GM21390 (cell line): ENCODE measurements at regions not wholly inside any gene's neighbourhood (a gene's known extent, or its start where the extent isn't known, plus 50 kb on each side); places are given as distances from the start of the nearest gene placed in this dataset.

Experiments used
- ATAC-seq: cut with Tn5 transposase; IDR thresholded peaks from one replicate; pipeline ENCODE4 v1.9.1; 2021; ENCODE audit not compliant: unreplicated experiment

DNA sequence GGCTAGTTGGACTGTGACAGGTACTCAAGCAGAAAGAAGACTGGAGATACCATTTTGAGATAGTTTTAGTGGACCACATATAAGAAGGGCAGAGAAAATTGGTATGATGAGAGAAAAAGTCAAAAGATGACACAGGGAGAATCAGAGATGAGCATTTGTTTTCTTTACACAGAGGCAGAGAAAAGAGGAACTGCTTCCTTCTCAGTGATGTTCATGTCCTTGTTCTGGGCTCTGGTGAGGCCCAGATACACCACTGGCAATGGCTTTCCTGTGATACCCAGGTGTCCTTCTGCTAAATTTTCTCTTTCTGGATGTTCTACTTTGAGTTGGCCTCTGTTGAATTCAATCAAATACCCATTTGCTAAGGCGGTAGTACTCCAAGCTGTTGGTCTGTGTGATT is 1782.7 kb upstream of the SEL1L start:
- ATAC-seq, result no peak

DNA sequence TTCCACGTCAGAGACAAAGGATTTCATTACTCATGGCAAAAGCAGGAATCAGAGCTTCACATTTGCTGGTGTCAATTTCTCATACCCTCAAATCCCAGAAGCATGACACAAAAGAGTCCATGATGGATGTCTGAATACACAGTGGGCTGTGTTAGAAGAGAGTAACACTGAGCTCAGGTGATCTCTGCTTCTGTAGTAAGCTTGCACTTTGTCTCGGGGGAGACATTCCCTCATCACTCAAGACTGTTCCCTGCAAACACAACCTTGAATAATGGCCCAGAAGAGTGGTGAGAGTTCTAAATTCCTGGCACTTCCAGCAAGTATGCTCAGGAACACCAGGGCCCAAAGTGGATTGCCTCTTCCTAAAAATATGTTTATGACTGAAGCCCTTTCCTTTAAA is 1787.2 kb upstream of the SEL1L start:
- no peak for ATAC-seq

DNA sequence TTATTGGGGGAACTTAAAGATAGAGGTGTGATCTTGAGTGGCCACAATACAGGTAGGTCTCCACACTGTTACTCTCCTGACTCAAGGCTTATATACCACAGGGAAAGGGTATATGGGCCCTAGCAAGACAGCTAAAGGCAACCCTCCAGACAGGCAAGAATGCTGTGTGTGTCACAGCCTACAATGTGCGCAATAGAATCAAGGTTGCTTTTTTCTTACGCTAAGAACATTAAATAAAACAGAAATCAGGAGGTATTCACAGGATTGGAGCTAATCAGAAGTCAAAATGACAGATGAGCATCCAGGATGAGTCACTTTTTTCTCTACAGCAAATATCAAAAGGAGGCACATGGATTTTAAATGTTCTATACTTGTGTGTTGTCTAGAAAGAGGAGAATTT is 1797.9 kb upstream of the SEL1L start:
- no peak for ATAC-seq

DNA sequence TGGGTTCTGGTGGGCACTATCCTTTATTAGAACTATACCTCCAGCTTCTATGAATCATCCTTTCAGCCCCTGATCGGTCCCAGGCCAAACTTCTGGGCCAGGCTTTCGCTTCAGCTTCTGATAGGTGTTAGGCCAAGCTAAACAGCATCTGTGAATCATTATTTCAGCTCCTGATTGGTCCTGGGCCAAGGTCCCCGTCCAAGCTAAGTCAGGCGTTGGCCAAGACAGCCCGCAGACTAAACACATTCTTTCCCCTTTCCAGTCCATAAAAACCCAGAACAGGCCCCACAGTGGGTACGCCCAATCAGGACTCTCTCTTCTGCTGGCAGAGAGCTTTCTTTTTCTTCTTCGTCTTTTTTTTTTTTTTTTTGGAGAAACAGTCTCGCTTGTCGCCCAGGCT is 1808.9 kb upstream of the SEL1L start:
- no peak for ATAC-seq

DNA sequence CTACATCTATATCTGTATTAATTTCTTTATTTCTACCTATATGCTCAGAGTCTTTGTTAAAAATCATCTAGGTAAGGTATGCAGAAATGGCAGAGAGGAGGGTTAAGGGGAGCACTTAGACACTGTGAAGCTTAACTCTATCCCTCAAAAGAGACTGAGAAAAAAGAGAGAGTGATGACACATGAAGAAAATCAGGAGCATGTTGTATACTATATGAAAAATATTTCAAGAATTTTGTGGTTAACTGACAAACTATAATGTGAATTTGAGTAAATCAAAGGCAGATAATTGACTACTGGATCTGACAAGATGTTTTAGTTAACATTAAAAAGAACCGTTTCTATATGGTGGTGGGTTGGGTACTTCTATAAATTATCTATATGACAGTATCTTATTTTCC is 1814.2 kb upstream of the SEL1L start:
- no peak for ATAC-seq

DNA sequence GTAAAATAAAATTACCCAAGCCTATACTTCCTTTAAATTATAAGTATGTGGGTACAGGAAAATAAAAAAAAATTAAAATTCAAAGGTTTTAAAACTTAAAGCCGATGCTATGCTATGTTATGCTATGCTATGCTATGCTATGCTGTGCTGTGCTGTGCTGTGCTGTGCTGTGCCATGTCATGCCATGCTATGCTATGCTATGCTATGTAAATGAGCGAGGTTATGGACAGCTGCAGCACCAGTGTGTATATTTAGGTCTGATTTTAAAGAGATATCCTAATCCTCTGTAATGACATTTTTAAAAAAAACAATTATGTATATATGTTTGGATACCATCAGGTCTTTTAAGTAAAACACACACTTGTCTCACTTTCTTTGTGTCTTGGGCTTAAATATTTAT is 1822.0 kb upstream of the SEL1L start:
- no peak for ATAC-seq

DNA sequence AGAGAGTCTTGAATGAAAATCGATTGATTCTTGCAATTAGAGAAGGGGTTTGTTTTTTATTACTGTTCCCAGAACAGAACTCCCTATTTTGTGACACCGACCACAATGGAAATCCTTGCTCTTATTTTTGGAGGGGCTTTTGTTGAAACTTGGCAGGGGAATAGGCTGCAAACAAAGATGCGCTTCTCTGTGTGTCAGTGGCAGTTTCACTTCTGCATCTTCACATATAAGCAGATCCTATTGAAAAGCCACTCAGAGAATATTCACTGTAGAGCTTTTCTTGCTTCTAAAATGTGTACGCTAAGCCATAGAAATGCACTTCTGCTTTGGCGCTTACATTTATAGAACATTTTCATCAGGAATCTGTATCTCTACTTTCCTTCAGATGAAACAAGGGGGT is 1822.4 kb upstream of the SEL1L start:
- ATAC-seq, result no peak

DNA sequence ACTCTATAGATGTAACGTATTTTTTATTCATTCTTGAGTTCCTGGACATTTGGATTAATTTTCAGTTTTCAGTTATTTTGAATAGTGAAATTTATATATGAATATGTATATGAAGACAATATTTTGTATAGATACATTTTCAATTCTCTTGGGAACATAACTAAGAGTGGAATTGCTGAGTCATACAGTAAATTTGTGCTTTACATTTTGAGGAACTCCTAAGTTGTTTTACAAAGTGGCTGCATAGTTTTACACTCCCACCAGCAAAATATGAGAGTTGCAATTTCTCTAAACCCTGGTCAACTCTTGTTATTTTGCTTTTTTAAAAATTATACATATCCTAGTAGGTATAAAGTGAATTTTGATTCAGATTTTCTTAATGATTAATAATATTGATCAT is 1838.6 kb upstream of the SEL1L start:
- ATAC-seq, result no peak

DNA sequence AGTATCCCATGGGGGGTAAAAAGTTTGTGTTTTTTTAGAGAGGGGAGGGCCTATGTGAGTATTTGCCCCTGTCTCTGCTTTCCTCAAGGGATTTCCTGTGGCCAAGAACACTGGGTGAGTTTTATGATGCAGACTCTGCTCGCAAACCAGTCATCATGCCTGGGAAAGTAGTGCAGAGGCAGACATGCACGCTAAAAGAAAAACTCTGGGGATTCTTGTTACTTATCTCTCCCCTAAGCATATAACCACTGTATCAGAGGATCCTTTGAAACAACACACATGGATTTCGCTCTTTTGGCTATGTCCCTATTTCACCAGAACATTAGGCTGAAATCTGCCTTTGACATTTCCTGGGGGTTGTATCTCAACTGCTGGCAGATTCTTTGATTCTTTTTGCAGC is 1845.8 kb upstream of the SEL1L start:
- ATAC-seq, result no peak

DNA sequence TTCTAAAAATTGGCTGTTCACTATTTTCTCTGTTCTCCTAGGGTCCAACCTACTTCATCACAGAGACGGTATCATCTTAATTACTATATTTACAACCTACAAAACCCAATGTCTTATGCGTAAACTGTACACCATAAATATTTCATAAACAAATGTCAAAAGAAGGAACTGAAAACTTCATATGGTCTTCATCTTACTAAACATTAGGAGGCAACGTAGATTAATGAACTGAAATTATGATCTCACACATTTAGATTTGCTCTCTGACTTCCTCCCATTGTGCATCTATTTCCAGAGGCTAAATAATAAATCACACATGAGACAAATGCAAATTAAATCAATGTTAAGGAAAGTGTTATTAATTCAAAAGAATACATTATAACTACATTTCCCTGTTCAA is 1850.6 kb upstream of the SEL1L start:
- ATAC-seq, result no peak

DNA sequence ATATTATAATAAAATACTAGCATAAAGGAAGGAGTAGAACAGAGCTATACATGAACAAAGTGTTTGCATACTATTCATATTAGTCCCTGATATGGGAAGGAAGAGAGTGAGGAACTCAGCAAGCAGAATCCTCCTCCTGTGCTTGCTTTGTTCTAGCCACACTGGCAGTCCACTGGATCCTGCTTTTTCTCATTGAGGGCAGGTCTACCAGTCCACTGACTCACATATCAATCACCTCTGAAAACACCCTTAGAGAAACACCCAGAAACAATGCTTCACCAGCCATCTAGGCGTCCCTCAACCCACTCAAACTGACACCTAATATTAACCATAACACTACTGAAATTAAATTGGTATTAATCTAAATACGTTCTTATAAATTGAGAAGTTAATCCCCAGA is 1861.7 kb upstream of the SEL1L start:
- ATAC-seq, result no peak

DNA sequence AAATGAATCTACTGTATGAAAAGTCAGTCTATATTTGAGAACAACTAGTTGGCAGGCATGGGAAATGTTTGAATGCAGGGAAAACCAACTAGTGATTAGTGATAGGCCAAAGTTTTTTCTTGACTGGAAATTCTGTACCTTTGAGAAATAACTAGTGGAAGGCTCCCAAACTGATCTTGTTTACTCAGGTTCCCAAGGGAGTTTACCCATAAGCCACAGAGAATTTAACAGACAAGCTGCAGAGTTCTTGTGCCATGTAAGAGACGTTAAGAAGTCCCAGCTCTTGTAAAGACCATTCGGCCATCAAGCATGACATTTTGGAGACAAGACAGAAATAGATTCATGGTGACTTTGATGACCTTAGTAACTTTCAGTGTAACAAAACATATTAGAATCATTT is 1882.8 kb upstream of the SEL1L start:
- no peak for ATAC-seq

DNA sequence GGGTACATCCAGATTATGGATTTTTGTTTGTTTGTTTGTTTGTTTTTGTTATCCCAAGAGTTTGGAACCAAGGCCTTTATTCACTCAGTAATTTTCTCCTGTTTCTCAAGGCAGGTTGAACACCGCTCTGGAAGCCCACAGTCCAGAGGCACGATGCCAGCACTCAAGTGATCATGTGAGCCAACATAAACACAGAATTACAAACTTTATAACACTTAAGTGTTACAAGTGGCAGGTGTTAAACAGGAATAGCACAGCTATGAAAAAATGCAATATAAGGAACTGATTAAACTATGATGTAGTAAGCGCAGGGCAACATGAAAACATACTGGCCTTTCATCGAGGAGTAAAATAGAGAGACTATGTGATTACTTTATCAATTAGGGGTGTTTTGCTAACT is 1885.8 kb upstream of the SEL1L start:
- ATAC-seq, result no peak

DNA sequence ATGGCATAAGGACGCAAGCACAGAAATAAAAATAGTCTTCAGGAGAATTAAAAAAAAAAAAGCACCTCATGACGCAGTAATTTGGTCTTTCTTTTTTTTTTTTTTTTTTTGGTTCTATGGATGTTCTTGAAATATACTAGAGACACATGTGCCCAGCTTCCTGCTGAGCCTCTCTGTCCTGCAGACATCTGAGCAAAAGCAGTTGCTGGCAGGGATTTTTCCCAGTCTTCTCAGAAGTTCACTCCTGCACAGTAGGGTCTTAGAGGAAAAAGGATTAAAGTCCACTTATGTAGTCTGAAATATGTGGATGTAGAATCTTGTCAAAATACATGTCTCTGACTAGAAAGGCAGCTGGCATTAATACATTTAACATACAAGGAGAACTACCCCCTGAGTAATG is 1888.1 kb upstream of the SEL1L start:
- no peak for ATAC-seq

DNA sequence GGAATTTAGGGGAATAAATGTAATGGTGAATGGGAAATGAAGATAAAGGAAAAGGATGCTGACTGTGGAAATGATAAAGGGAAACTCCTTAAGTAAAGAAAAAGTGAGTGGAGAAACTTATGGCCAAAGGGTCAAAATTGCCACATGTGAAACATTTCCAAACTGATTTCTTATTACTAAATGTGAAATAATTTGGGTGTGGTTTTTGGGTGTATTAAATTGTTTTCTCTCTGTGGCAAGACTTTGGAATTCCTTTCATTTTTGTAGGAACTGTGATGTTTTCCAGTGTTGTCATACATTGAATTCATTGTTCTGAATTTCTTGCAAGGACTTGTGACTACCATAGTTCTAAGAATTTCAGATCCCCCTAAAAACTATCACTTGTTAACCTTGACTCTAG is 1891.5 kb upstream of the SEL1L start:
- no peak for ATAC-seq

DNA sequence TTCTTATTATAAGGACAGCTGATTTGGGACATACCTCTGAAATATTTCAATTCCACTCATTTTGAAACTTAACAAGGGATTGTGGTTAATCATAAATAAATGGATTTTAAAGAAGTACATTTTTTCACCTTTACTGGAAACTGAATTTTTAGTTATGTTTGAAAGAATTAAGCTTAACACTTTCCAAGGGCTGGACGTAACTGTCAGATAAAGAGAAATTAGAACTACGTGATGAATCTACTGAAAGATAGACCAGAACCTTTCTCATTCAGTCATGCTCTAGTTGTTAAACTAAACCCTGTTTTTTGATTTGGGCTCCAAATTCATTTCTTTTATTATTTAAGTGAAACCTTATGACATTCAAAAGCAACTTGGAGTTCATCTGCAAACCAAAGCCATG is 1892.1 kb upstream of the SEL1L start:
- no peak for ATAC-seq

DNA sequence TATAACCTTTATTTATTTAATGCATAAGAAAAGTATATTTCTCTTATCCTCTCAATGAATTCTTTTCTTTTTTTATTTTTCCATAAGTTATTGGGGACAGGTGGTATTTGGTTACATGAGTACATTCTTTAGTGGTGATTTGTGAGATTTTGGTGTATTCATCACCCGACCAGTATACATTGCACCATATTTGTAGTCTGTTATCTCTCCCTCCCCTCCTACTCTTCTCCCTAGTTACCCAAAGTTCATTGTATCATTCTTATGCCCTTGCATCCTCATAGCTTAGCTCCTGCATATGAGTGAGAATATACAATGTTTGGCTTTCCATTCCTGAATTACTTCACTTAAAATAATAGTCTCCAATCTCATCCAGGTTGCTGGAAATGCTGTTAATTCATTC is 1900.0 kb upstream of the SEL1L start:
- ATAC-seq, result no peak

DNA sequence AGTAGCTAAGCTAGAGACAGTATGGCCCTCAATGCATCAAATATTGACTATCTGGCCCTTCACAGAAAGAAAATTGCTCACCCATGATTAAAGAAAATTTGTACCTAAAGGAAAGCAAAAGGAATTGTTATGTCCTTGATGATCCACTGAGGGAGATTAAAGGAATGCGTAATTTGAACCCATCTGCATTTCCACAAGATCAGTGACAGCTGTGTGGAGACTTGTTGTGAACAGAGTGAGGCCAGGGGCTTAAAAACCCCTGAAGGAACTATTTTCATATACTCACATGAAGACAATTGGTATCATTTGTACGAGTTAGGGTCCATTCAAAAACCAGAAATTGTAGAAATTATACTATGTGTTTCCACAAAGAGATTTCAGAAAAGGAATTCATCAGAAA is 1908.1 kb upstream of the SEL1L start:
- no peak for ATAC-seq

DNA sequence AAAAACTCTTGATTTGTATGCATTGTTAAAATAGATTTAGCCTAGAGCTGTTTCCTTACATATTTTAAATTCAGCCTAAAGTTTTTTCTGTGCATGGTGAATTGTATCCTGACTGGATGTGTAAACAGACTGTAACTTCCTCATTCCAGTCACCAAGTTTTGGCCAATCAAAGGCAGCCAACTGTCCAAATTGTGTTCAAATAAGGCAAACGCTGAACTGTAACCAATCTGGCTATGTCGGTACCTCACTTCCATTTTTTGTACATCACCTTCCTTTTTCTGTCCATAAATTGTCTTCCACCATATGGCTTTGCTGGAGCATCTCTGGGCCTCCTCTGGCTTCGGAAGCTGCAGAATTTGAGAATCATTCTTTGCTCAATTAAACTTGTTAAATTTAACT is 1921.9 kb upstream of the SEL1L start:
- no peak for ATAC-seq

DNA sequence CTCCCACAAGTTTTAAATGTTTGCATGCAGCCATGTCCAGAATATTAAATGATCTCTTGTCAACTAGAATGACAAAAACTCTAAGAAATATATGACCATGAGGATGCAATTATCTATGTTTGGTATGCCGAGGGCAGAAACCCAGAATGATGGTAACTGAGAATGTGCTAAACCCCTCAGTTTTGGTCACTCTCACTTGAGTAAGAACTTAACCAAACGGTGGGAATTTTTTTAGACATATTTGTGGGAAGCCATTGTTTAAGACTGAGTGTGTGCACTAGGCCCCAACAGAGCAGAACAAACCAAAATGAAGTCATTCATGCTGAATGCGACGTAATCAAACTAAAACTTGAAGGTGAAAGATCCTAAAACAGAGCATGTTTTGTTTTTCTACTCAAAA is 1927.9 kb upstream of the SEL1L start:
- no peak for ATAC-seq

DNA sequence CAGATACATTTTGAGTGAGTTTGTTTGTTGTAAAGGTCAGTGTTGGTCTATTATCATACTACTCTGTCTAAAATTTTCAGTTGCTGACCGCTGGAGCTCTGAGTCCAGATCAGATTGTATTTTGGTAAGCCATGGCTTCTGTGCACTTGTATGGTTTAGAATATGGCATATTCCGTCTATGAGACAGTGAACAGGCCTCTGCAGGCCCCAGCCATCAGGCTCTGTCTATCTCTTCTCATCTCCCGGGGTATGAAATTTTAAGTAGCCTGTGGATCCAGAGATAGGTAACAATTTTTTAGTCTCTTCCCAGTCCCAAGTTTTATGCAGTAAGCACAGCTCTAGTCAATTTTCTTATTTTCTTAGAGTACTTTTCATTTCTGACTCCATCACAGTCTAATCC is 1929.1 kb upstream of the SEL1L start:
- no peak for ATAC-seq

DNA sequence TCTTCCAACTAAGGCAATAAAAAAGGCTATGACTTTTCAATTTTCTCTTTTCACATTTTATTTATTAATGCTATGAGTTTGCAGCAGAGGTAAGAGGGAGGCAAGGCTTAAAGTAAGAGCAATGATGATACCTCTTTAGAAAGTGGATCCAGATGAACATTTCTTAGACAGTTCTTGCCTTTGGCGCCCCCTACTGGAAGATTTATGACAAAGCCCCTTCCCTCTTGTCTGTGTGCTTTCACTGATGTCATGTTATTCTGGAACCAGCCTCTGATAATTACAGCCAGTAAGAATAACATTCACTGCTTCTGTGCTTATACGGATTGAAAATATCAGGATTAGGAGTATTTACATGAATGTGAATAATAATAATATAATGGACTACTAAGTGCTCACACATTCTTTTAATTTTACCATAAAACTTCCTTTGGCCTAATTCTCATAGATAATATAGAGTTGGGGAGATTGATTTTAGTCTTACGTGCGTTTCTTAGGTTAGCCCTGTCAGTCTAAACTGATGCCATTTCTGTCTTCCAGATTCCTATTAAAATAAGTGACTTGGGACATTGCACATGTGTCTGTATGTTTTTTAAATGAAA is 1929.9 kb upstream of the SEL1L start:
- no peak for ATAC-seq

DNA sequence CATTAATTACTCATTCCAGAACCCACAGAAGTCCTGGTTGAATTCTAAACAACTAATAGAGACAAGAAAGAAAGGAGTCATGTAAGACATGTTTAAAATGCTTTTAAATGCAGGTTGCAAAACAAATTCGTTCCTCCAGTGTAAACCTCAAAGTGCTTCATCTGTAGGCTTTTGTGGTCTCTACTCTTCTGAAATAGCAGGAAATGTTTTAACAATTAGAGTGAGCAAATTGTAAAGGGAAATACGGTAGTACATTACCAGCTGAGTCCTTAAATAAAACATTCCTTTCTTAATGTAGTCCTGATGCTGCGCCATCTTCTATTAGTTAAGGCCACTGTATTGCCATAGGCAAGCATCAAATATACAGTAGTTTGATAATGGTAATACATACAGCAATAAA is 1934.2 kb upstream of the SEL1L start:
- ATAC-seq, result no peak

DNA sequence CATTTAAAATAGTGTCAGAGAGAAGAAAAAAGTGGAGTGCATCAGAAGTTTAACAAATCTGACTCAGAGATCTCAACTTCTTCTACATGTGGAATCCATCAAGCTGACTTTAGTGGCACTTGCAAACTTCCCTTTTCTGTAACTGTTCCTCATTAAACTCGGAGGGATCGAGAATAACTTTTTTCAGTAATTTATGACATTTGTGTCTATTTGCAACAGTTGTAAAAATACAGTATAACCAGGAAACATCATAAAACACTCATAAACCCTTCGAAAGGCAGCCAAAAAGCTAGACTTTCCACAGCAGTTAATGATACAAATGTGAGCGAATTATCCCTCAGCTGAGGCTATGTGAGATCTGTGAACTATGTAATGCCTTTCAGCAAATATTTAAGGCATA is 1936.8 kb upstream of the SEL1L start:
- ATAC-seq, result no peak
